B cell (primary cell): ENCODE measurements at regions not wholly inside any gene's neighbourhood (a gene's known extent, or its start where the extent isn't known, plus 50 kb on each side); places are given as distances from the start of the nearest gene placed in this dataset.

Experiments used
- ATAC-seq: fragments of 200-7000 bp; cut with Tn5 transposase; one replicate; pipeline ENCODE4 v1.10.0; 2021; ENCODE audit warnings: low read depth, mild to moderate bottlenecking, moderate number of reproducible peaks, moderate library complexity
- CTCF ChIA-PET: fragments of 350-600 bp; sonication (Branson Sonifier 250); formaldehyde crosslinking; loops from one replicate; lab custom pipeline; 2021; ENCODE audit warnings: antibody characterized with exemption, inconsistent platforms; lab: Charles Lee
- POLR2A ChIA-PET: fragments of 350-600 bp; sonication (Branson Sonifier 250); formaldehyde crosslinking; loops from one replicate; lab custom pipeline; 2021; ENCODE audit warnings: antibody characterized with exemption; lab: Charles Lee
- DNase-seq: peaks from one replicate; pipeline ENCODE4 v3.0.0; 2013
- H2AFZ ChIP-seq: 2 replicates; pipeline ENCODE4 v1.6.1; 2012; ENCODE audit warnings: mild to moderate bottlenecking, low read depth, low read length; ENCODE audit not compliant: insufficient read depth, poor library complexity, severe bottlenecking
- H3K27ac ChIP-seq, 2 donors: 1 replicate in 1 of 2; 2 replicates in 1 of 2; pipeline ENCODE4 v1.5.1; 2012 to 2013; ENCODE audit warnings: low read length in 2 of 2, mild to moderate bottlenecking in 2 of 2, moderate library complexity in 1 of 2
- H3K27me3 ChIP-seq, 4 experiments: fragments of 200-600 bp in 1 of 4; sonication (generic) in 1 of 4; replicated peaks in 1 of 4; 1 replicate in 2 of 4; 2 replicates in 2 of 4; pipeline versions ENCODE4 v1.6.1 to v1.7.0; 2013 to 2016; ENCODE audit warnings: low read length in 3 of 4, mild to moderate bottlenecking in 2 of 4, mixed read lengths in 1 of 4, moderate library complexity in 1 of 4; ENCODE audit not compliant: insufficient read depth in 4 of 4, control insufficient read depth in 3 of 4; ENCODE audit errors: control extremely low read depth in 1 of 4
- H3K36me3 ChIP-seq, 2 experiments: replicated peaks in 1 of 2; 1 replicate in 1 of 2; 2 replicates in 1 of 2; pipeline versions ENCODE4 v1.6.1 to v1.7.1; 2013; ENCODE audit warnings: low read length in 1 of 2; ENCODE audit not compliant: insufficient read depth in 2 of 2, control insufficient read depth in 1 of 2; ENCODE audit errors: control extremely low read depth in 1 of 2, extremely low read depth in 1 of 2
- H3K4me1 ChIP-seq, 2 donors: fragments of 200-600 bp in 1 of 2; sonication (generic) in 1 of 2; 1 replicate in 1 of 2; 2 replicates in 1 of 2; pipeline versions ENCODE4 v1.5.1 to v1.6.1; 2013 to 2017; ENCODE audit warnings: low read length in 2 of 2; ENCODE audit not compliant: control insufficient read depth in 2 of 2, insufficient read depth in 2 of 2
- H3K4me2 ChIP-seq: replicated peaks from 2 replicates; pipeline ENCODE3; 2012; ENCODE audit warnings: mild to moderate bottlenecking, low read depth, low read length; ENCODE audit not compliant: poor library complexity, severe bottlenecking
- H3K4me3 ChIP-seq, 5 experiments: fragments of 200-600 bp in 1 of 5; sonication (generic) in 1 of 5; 1 replicate in 3 of 5; 2 replicates in 2 of 5; pipeline versions ENCODE4 v1.5.1 to v1.7.0; 2011 to 2016; ENCODE audit warnings: low read length in 4 of 5, mild to moderate bottlenecking in 4 of 5, low read depth in 2 of 5, control low read depth in 1 of 5, moderate library complexity in 1 of 5; ENCODE audit not compliant: insufficient read depth in 1 of 5; ENCODE audit errors: control extremely low read depth in 1 of 5, extremely low read depth in 1 of 5
- H3K79me2 ChIP-seq: fragments of 200-600 bp; sonication (generic); one replicate; pipeline ENCODE4 v1.6.0; 2016; ENCODE audit warnings: low read length; ENCODE audit not compliant: control insufficient read depth, insufficient read depth
- H3K9ac ChIP-seq: fragments of 200-600 bp; sonication (generic); 2 replicates; pipeline ENCODE4 v1.6.1; 2017; ENCODE audit warnings: mild to moderate bottlenecking, low read length, moderate library complexity
- H3K9me3 ChIP-seq, 3 donors: one replicate each; pipeline versions ENCODE4 v1.6.1 to v1.7.1; 2013; ENCODE audit warnings: low read length in 2 of 3; ENCODE audit not compliant: control insufficient read depth in 2 of 3, insufficient read depth in 1 of 3; ENCODE audit errors: control extremely low read depth in 1 of 3
- H4K20me1 ChIP-seq: 2 replicates; pipeline ENCODE4 v1.6.0; 2012; ENCODE audit warnings: mild to moderate bottlenecking, low read length; ENCODE audit not compliant: insufficient read depth, control insufficient read depth, poor library complexity, severe bottlenecking
- H3K27ac Mint-ChIP-seq: one replicate; pipeline ENCODE4 v1.8.0; 2021; ENCODE audit warnings: mixed read lengths
- H3K27me3 Mint-ChIP-seq: one replicate; pipeline ENCODE4 v1.8.0; 2021; ENCODE audit warnings: mixed read lengths
- H3K4me1 Mint-ChIP-seq: one replicate; pipeline ENCODE4 v1.8.0; 2021; ENCODE audit warnings: mixed read lengths
- H3K4me3 Mint-ChIP-seq: one replicate; pipeline ENCODE4 v1.8.0; 2021; ENCODE audit warnings: mixed read lengths
- H3K9me3 Mint-ChIP-seq: one replicate; pipeline ENCODE4 v1.8.0; 2022; ENCODE audit warnings: mixed read lengths; ENCODE audit not compliant: insufficient read depth
- EZH2 ChIP-seq: IDR thresholded peaks from 2 replicates; pipeline ENCODE4 v1.6.1; 2012; ENCODE audit warnings: borderline replicate concordance, low read depth, mild to moderate bottlenecking, moderate library complexity, low read length; ENCODE audit not compliant: insufficient read depth, poor library complexity, severe bottlenecking
- WGBS: methylation state at CpG from one replicate; pipeline ENCODE4 v1.1.5; 2013; ENCODE audit warnings: missing lambda C conversion rate; ENCODE audit not compliant: insufficient coverage; 5-methylcytosine and 5-hydroxymethylcytosine counted together
- intact Hi-C: fragments of 100-400 bp; cut with micrococcal nuclease; formaldehyde crosslinking; loops from one replicate; pipeline ENCODE4 v1.10.0; 2022
- TF ChIP-seq, protein P1 (sequence below): fragments of 200-600 bp; IDR thresholded peaks from one replicate; pipeline ENCODE4 v1.8.0; 2022; ENCODE audit warnings: antibody characterized with exemption, mild to moderate bottlenecking

- Histone ChIP-seq H3K9ac (no peak overlapping the region), H3K36me3 (no peaks in the 10 kb centered on the region), H3K4me2 (no peak overlapping the region), H3K27ac (no peak overlapping the region), H4K20me1 (no peaks in the 10 kb centered on the region), H3K4me3 (no peak overlapping the region), H2AFZ (no peak overlapping the region), H3K9me3 (no peaks in the 10 kb centered on the region), H3K27me3 (peaks cover 0 to 6% (median 3%) of the 10 kb centered on the region in 4 experiments), H3K4me1 (no peaks in the 10 kb centered on the region), H3K79me2 (no peaks in the 10 kb centered on the region)
- Mint-ChIP-seq H3K27me3 (peaks cover 16% of the 10 kb centered on the region), H3K9me3 (no peaks in the 10 kb centered on the region), H3K4me3 (no peak overlapping the region), H3K4me1 (no peaks in the 10 kb centered on the region), H3K27ac (no peak overlapping the region)
- TF ChIP-seq, protein P1, sequence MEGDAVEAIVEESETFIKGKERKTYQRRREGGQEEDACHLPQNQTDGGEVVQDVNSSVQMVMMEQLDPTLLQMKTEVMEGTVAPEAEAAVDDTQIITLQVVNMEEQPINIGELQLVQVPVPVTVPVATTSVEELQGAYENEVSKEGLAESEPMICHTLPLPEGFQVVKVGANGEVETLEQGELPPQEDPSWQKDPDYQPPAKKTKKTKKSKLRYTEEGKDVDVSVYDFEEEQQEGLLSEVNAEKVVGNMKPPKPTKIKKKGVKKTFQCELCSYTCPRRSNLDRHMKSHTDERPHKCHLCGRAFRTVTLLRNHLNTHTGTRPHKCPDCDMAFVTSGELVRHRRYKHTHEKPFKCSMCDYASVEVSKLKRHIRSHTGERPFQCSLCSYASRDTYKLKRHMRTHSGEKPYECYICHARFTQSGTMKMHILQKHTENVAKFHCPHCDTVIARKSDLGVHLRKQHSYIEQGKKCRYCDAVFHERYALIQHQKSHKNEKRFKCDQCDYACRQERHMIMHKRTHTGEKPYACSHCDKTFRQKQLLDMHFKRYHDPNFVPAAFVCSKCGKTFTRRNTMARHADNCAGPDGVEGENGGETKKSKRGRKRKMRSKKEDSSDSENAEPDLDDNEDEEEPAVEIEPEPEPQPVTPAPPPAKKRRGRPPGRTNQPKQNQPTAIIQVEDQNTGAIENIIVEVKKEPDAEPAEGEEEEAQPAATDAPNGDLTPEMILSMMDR: no peak
- no peak for TF ChIP-seq EZH2
- DNase-seq: no peak
- 92% methylated on average over 2 of the region's 3 CpGs for WGBS
- CTCF ChIA-PET: interaction anchor here (0.8 to 1.5 kb wide), 6 partner anchors 10 to 641 kb away, joined by 3 to 8 read pairs (median 4); no protein-coding TSS in a partner anchor
- POLR2A ChIA-PET: no interaction called here
- no peak for ATAC-seq
- intact Hi-C loops: loop anchor here (2.0 to 10.0 kb wide), 2 partner anchors 262 to 370 kb away; partner anchors contain the start of gene KIZ
Observed at GRCh38 chr20:20864351-20865096, 152.1 kb upstream of the RALGAPA2 start.
